OCI-LY7 (cell line): ENCODE measurements at regions not wholly inside any gene's neighbourhood (a gene's known extent, or its start where the extent isn't known, plus 50 kb on each side); places are given as distances from the start of the nearest gene placed in this dataset.

Source experiments
- EZH2phosphoT487 ChIP-seq: fragments of 200-600 bp; sonication (generic); IDR thresholded peaks from 2 replicates; pipeline ENCODE4 v1.6.1; 2018; ENCODE audit warnings: low read depth, borderline replicate concordance, mild to moderate bottlenecking, mixed run types, antibody characterized with exemption, low read length, moderate library complexity, mixed read lengths
- TF ChIP-seq, protein P1 (sequence below): fragments of 200-600 bp; sonication (generic); conservative IDR thresholded peaks from 2 replicates; pipeline ENCODE4 v1.5.1; 2014; ENCODE audit warnings: mild to moderate bottlenecking, antibody characterized with exemption, low read length, moderate library complexity, mixed read lengths

DNA sequence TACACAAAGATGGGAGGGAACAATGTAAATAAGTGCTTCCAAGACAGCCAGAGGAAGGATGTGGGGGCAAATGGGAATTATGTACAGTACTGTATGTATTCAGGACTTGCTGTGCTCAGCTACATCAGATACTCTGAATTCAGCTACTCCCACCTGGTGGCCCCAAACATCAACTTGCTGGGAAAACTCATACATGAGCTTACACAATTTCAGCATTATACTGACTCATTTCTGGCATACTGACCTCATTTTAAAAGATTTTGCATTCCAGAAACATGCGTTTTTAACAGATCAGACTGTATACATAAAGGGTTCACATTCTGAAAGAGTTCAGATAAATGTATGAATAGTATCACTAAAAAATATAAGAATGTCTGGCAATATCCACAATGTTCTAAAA is 59.7 kb downstream of the GPX5 start:
- TF ChIP-seq, protein P1, sequence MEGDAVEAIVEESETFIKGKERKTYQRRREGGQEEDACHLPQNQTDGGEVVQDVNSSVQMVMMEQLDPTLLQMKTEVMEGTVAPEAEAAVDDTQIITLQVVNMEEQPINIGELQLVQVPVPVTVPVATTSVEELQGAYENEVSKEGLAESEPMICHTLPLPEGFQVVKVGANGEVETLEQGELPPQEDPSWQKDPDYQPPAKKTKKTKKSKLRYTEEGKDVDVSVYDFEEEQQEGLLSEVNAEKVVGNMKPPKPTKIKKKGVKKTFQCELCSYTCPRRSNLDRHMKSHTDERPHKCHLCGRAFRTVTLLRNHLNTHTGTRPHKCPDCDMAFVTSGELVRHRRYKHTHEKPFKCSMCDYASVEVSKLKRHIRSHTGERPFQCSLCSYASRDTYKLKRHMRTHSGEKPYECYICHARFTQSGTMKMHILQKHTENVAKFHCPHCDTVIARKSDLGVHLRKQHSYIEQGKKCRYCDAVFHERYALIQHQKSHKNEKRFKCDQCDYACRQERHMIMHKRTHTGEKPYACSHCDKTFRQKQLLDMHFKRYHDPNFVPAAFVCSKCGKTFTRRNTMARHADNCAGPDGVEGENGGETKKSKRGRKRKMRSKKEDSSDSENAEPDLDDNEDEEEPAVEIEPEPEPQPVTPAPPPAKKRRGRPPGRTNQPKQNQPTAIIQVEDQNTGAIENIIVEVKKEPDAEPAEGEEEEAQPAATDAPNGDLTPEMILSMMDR: no peak
- TF ChIP-seq EZH2phosphoT487: no peak
